HG03103 (cell line): ENCODE measurements at regions not wholly inside any gene's neighbourhood (a gene's known extent, or its start where the extent isn't known, plus 50 kb on each side); places are given as distances from the start of the nearest gene placed in this dataset.
"Not testable (repeated sequence)": the region's sequence is repeated elsewhere in the genome, so short reads cannot be mapped to it uniquely, and the experiment has no call there.

Experiments
- ATAC-seq: cut with Tn5 transposase; IDR thresholded peaks from one replicate; pipeline ENCODE4 v1.9.1; 2021; ENCODE audit warnings: low read depth; ENCODE audit not compliant: unreplicated experiment

DNA sequence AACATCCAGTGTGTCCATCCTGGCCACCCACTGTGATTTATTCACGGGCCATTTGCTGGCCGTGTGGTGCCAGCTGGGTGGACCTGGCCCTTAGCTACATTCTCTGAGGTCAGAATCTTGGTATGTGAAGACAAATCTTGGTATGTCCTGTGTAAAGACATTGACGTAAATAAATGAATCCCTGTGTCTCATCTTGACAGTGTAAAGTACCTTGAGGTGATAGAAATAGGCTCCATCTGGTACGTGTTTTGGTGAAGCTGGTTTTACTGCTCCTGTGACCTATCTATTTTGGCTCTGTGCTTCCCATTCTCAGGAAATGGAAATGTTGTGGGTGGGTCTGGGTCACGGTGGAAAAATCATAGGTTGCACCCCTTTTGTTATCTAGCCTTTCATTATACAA is 245.4 kb upstream of the ANKH start:
- ATAC-seq = no peak

DNA sequence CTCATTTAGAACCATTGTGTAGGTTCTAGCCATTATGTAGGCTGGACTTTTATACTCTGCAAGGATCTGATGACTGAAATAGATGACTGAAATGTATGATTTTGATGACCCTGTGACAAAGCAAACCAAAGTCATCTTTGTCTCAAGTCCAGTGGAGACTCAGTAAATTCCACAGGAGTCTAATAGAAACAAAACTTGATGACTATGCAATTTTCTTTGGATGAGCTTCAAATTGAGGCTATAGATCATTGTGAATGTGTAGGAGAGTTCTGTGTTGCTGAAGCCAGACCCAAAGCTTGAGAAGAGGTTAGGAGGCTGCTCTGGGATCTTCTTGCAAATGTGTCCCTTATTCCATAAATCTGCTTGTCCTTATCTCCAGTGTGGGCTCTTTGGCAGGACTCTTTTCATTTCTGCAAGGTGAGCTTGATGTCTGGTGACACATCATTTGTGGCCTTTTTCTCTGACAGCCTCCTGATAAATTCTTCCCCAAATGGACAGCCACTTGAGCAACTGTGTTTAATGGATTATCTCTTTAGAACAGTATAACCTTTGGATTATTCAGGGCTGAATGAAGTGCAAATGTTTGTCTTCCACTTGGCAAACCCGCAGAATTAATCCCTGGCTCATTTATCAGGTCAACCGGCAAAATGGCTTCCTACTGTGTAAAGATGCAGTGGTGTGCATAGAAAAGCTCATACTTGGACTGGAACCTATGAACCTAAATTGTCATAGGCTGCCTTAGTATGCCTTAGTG is 235.1 kb upstream of the ANKH start:
- no peak for ATAC-seq

DNA sequence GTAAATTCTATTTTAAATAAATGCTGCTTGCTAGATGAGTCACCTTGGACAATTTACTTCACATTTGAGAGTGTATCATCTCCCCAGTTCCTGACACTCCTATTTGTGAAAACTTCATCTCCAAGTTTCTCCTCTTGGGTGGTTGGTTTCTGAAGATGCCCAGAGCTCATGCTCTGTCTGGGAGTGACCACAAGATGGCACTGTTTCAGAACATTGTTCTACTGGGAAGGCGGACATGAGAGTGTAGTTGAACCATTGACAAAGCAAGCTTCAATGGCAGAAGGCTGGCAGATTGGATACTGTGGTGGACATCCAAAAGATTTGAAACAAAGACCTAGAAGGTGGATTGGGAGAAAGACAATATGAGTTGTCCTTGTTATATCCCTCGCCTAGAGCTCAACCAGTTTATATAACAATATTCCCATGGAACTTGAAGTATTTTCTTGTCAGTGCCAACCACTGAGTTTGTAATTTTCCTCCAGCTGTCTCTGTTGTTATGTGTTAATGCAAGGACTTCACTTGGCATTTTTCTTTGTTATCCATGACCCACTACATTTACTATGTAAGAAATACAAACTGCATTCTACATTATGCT is 234.3 kb upstream of the ANKH start:
- ATAC-seq = peak; percentile 82

DNA sequence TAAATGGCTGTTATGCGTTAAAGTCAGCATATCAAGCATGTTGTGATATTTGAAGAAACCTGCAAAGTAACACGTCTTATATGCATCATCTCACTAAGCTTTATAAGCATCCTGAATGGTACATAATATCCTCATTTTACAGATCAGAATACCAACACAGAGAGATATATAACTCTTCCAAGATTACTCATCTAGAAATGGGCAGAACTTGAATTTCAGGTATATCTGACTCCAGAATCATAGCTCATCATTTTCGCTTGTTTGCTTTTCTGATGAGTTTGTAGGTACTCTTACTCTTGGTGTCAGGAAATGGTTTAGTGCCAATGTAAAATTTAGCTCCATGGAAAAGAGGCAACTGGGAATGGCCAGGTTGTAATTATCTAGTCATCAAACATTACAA is 232.3 kb upstream of the ANKH start:
- ATAC-seq = no peak

DNA sequence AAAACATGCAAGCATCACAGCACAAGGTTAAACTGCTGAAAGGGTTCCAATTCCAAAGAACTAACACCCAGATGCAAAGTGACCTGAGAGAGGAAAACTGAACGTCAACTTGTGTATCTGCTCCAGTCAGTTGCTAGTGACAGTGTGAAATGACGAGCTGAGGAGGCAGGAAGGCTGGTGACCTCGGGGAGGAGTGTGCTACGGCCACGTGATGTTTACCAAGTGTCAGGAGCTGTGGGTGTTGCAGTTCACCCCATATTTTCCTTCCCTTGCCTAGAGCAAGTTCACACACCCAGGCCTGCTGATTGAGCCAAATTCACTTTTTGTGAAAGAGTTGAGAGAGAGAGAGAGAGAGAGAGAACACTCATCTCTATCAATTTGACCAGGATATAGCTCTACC is 231.6 kb upstream of the ANKH start:
- ATAC-seq = no peak

DNA sequence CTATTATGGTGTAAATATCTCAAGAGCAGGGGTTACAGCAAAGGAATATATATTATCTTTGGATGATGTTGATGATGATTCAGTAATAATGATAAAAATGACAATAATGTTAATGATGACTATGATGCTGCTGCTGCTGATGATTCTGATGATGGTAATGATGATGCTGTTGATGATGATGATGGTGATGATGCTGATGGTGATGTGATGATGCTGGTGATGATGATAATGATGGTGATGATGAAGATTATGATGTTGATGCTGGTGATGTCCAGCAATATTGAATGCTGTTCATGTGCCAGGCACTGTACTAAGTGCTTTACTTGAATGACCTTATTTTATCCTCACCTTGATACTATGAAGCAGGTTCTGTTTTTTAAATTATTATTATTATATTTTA is 226.0 kb upstream of the ANKH start:
- ATAC-seq = no peak

DNA sequence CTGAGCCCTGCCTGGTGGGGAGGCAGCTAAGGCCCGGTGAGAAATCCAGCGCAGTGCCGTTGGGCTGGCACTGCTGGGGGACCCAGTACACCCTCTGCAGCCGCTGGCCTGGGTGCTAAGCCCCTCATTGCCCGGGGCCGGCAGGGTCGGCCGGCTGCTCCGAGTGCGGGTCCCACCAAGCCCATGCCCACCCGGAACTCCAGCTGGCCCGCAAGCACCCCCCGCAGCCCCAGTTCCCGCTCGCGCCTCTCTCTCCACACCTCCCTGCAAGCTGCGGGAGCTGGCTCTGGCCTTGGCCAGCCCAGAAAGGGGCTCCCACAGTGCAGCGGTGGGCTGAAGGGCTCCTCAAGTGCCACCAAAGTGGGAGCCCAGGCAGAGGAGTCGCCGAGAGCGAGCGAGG is 225.1 kb upstream of the ANKH start:
- not testable (repeated sequence) for ATAC-seq

DNA sequence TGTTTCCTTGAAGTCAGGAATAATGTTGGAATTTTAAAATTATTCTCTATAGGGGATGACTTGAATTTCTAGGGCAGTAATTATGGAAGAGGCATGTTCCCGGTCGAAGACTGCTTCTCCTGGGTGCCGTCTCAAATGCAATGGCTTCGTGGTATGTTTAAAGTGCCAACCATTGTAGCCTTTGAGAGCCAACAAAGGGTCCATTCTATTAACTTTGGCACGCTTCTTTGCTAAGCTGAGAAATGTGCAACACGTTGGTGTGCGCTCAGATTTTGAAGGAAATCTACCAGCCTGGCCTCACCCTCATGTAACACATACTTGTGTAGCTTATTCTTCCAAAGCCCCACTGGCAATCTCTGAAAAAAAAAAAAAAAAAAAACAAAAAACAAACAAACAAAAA is 221.2 kb upstream of the ANKH start:
- ATAC-seq = no peak

DNA sequence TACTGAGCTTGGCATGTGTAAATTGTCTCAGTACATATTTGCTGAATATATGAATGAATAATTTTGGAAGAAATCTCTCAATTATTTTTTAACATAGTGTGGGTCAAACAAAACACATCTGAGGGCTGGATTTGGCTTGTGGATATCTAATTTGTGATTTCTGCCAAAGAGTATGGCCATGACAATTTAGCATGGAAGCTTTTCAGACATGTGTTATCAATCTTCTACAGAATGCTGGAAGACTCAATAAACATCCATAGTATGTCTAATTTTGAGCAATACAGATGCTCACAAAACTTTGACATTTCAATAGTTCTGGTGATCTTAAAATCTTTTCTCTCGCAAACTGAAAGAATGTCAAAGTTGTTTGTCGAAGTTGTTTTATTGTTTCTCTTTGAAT is 214.1 kb upstream of the ANKH start:
- no peak for ATAC-seq

DNA sequence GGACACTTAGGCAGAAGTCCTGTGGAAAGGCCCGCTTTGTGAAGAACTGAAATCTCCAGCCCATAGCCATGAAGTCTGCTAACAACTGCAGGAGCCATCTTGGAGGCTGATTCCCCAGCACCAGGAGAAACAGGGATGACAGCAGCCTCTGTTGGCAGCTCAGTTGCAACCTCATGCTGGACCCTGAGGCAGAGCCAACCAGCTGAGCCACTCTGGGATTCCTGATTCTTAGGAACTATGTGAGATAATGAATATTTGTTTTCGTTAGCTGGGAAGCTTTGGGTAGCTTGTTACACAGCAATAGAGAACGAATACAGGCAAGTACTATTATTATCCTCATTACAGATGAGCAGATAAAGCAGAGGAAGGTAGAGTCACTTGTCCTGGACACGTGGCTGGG is 210.5 kb upstream of the ANKH start:
- ATAC-seq = no peak

DNA sequence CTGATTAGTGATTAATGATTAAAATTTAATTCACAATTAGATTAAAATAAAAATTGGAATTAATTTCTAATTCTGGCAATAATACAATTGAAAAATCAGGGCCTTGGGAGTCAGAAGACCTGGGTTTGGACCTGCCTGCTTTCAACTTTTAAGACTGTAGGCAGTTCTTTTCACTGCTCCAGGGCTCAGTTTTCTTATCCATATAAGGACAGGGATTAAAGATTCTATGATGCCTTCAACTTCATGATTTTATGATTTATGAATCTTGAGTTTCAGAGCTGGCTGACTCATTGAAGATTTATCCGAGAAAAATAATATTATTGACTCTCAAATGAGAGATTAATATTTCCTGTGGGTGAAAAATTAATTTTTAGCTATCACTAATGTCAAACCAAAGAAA is 208.6 kb upstream of the ANKH start:
- ATAC-seq = no peak

DNA sequence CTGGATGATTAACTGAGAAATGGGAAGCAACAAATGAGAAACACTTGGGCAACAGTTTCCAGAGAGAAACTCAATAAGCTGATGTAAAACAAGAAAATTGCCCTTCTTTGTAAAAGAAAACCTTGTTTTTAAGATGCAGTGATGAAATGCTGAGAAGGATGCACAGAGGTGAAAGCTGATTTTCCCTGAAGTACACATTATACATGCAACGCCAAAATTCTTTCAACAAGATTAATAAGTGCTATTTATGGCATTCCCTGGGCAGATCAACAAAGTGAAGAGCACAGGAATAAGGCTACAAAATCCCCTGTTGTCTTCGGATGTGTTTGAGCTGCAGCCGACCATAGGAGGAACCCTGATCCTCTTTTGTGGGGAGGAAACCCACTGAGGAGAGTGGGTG is 208.0 kb upstream of the ANKH start:
- ATAC-seq = no peak

DNA sequence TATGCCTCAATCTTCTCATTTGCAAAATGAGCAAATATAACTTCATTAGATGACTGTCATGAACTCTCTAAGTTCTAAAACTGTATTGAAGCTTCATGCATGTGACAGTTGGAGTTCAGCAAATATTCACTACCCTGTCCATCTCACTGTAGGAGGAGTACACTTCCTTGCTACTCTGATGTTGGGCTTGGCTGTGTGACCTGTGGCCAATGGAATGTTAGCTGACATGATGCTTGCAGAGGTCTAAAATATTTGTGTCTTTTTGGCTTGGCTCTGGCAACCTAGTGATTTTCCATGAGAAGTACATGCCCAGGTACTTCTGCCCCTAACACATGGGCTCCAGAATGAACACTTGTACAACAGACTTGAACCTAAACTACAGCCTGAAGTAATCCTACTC is 203.1 kb upstream of the ANKH start:
- no peak for ATAC-seq

DNA sequence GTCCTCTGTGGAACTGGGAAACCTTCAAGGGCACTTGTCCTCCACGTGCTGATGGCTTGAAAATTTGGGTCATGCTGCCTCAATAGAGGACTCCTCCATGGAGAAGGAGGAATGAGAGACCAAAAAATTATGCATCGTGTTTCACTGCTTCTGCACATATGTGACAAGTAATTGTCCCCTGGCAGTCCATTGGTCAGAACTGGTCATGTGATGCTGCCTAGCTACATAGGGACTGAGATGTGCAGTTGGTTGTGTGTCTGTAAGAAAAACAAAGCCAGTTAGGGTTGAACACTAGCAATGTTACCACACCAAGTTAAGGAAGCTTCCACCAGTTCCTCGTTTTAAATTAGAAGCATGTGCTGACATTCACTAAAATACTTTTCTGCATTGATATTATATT is 201.9 kb upstream of the ANKH start:
- ATAC-seq = no peak

DNA sequence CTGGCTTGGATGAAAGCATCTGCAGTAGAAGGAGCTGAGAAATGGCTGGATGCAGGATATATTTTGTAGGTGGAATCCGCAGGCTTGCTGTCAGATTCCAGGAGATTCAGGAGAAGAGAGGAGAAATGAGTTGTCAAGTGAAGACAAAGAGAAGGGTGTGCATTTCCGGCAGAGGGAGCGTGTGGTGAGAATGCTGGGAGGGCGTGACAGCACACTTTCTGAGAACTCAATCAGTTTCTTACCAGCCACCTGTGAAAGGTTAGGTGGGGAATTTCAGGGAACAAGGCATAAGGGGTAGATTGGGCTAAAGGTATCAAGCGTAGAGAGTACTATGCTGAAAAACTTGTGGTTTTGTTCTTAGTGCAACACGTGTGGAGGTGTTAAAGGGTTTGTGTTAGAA is 199.3 kb upstream of the ANKH start:
- no peak for ATAC-seq

DNA sequence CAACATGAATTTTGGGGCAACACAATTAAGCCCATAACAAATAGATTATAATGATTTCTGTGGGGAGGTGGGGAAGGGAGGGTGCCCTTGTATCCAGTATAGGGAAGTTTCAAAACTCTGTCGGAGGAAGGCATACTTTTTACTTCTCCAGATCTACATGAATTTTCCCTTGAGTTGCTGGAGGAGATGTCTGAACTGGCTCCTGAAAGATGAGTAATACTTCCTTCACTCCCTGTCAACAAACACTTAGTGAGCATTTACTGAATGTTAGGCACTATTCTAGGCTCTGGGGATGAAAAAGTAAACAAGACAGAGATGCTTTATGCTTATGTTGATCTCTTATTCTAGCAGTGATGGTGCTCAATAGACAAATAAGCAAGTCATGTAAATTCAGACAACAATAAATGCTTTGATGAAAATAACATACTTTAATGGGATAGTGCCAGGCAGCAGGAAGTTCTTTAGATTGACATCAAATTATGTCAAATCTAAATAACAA is 197.9 kb upstream of the ANKH start:
- ATAC-seq = no peak

DNA sequence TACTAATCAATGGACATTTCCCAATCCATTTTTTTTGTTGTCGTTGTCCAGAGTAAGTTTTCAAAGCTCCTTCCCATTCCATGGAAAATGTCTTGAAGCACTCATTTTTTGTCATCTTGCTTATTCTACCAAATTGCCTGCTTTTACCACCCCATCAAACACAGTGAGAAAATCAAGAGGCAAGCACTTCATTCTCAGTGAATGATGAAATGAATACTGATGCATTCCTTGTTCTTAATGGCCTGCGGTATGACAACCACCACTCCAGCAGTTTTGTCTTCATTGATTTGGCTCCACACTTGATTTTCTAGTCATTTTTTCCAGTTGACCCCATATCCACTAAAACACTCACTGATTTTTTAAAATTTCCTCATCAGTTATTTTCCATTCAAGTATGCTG is 193.5 kb upstream of the ANKH start:
- no peak for ATAC-seq

DNA sequence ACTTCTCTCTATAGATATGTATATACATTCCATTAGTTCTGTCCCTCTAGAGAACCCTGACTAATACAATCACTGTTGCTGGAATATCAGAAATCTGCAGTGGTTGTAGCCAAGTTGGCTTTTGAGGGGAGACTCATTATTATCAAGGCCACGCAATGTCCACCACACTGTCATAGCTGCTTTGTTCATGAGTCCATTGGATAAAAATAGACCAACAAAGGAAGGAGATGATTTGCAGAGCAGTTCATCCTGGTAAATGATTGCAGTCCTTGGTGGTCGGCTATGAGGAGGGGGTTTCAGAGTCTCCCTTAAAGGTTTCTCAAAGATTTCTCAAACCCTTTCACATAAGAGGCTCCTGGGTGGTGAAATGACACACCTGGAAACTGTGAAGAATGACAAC is 192.8 kb upstream of the ANKH start:
- no peak for ATAC-seq

DNA sequence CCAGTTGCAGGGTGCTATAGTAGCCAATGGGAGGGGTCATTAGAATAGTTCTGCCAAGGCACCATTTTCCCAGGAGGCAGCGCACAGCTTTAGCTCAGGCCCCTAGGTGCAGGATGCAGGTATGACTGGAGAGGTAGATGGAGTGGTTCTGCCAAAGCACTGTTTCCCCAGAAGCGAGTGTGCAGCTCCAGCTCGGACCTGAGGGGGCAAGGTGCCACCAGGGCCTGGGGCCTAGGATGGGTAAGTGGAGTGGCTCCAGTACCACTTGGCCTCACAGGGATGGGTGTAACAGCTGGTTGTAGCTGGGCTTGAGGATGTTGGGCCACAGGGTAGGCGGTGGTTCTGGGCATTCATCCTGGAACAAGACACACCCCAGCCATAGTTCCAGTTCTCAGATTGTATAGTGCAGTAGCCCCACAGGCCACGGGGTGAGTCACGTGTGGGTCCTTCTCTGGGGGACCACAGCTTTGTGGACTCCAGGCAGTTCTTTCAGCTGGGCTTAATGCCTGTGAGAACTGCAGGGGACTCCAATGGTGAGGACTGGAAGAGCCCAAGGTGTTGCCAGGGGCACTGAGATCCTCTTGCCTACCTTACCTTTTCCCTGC is 185.5 kb upstream of the ANKH start:
- no peak for ATAC-seq

DNA sequence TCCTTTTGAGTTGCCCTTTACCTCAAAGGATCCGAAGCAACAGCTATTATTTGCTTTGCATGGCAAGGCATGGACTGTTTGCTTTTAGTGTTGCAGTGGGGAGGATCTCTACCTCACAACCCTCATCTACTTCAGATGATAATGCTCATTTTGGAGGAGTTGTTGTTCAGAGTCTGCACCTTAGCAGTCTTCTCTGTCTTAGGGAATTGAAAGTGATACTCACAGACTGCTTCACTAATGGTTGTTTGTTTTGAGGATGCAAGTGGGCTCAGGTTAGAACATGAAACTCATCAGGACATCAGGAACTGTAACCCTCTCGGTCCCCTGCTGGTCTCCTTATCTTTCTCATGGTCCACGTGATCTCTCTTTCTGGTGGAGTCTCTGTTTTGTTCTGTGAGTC is 172.9 kb upstream of the ANKH start:
- no peak for ATAC-seq

DNA sequence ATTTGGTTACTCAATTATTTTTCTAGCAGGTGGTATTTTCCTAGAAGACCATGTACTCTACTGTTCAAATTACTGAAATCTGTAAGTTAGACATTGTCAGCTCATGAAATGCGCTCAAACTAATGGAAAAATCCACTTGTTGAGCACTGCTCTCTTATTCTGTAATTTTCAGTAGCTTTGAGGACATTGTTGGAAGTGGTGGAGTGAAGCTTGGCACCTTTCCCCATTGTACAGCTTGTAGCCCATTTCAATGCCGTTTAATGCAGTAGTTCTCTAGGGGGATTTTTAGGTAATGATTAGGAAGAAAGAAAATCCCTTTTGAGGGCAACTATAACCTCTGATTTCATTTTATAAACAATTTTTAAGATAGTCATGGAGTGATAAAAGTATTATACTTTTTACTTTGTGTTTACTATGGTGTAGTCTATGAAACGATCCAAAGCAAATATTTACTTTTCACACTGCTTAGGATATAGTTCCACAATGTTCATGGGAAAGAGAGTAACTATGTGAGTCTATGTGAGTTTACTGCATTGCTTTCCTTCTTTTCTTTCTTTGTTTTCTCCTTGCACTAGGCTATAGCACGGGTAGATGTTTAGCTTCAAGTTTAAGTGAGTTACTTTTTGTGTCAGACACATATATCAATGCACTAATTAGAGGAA is 165.8 kb upstream of the ANKH start:
- ATAC-seq = no peak

DNA sequence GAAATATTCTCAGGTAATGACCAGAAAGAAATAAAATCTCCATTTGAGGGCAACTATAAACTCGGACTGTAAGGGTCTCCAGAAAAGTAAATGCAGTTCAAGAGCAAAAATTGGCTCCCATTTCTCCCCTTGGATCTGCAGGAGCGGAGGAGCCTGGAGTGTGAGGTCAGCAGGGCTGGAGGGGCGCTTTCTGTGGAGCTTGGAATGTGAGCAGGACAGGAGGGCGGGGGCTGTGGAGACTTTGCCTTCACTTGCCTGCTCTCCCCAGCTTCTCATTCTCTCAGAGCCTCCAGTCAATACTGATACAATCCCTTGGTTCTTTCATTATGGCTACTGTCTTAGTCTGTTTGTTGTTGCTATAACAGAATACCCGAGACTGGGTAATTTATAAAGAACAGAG is 162.8 kb upstream of the ANKH start:
- no peak for ATAC-seq
